SHP77 treated with DMSO at 0.1 percent for 48 hours (cell line): ENCODE measurements at regions not wholly inside any gene's neighbourhood (a gene's known extent, or its start where the extent isn't known, plus 50 kb on each side); places are given as distances from the start of the nearest gene placed in this dataset.

Experiments used
- DNase-seq: peaks from one replicate; lab custom pipeline; 2025; lab: John Stamatoyannopoulos, UW

DNA sequence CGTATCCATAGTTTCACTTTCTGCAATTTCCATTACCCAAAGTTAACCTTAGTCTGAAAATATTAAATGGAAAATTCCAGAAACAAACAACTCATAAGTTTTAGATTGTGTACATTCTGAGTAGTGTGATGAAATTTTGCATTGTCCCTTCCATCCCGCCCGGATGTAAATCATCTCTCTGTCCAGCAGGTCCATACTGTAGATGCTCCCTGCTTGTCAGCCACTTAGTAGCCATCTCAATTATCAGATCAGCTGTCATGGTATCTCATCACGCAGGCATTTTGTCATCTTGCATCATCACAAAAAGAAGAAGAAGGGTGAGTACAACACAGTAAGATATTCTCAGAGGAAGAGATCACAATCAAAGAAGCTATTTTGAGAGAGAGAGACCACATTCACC, 185.0 kb upstream of the STK17B start:
- DNase-seq, result no peak

DNA sequence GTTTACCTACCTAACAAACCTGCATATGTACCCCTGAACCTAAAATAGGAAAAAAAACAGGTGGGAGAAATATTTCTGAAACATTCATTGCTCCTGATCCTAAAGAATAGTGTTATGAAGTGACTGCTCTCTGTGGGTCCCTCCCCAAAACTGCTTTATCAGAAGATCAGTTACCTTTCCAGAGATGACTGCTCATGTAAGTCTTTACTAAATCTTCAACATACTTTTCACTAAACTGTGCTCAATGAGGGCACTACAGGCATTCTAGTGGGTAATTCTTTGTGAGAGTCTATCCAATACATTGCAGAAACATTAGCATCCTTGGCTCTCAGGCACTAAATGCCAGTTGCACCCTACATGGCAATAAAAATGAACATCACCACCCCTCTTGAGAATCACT, 189.3 kb upstream of the STK17B start:
- no peak for DNase-seq

GRCh38 chr2:196361606-196362326, 190.4 kb upstream of the STK17B start:
- DNase-seq, result no peak

- DNase-seq, result no peak
Measured at GRCh38 chr2:196362973-196363549, 191.7 kb upstream of the STK17B start.

DNA sequence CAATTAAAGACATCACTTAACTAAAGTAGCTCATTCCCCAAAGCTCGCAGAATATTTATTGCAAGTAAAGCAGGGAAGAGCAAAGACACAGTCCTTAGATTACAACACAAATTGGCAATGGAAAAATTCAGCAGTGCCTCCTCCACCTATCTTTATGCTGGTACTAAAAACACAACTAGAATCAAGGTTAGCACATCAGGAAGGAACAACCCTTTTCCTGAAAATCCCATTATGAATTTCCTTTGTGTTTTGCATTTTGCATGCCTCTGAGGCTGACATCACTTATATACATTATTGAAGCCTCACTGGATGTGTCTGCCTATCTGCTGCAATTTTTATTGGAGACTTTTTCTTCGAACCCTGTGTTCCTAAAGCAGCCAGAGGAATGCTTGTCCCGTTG, 193.8 kb upstream of the STK17B start:
- no peak for DNase-seq

DNA sequence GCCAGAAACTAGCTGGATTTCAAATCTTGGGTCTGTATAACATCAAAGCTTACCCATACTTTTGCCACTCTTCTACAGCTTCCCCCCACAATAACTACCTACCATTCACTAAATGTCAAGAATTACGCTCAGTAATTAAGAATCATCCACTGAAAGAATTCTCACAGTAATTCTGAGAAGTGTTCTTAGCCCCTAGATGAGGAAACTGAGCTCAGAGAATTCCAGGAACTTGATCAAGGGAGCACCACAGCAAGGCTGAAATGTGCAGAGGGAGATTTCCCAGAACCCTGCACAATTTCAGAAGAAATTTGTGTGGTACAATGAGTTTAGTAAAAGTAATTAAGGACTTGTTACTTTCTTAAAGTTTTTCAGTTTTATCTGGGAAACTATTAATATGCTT, 194.5 kb upstream of the STK17B start:
- no peak for DNase-seq

- no peak for DNase-seq
Measured at GRCh38 chr2:196367633-196368032, 196.3 kb upstream of the STK17B start.

- no peak for DNase-seq
Measured at GRCh38 chr2:196368546-196369225, 197.3 kb upstream of the STK17B start.

DNA sequence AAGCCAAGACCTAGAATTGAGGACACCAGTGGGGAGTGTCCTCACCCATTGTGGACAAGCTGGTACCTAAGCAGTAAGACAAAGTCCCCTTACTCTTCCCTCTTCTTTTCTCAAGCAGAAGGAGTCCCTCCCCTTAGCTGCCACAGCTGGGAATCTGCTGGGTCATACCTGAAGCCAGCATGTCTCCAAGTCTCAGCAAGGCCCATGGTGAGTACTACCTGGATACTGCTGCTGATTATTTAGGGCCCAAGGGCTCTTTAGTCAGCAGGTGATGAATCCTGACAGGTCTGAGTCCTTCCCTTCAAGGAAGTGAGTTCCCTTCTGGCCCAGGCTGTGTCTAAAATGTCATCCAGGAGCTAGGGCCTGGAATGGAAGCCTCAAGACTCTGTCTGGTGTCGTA, 198.6 kb upstream of the STK17B start:
- no peak for DNase-seq

GRCh38 chr2:196370381-196370780, 199.0 kb upstream of the STK17B start:
- DNase-seq, result no peak

DNA sequence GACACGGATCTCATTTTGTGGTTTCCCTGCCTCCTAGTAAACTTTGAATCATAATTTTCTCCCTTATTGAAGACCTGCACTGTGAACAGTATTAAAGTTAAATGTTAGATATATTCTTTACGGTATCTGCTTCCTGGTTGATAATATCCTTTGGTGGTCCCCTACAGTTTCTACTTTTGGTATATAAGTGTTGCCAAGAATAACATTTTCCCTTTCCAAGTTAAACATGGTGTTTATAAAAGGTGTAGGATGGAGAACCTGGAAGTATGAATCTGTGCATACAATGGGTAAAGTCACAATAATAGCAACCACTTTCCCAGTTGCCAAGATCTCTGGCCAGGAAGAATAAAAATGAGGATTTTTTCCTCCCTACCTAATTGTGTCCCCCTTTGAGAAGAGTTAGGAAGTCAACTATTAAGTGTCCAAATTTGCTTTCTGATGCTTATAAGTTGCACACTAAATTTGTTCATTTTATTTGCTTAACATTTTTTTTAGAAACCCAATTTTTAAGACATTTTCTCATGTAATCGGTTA, 201.0 kb upstream of the STK17B start:
- DNase-seq, result no peak

DNA sequence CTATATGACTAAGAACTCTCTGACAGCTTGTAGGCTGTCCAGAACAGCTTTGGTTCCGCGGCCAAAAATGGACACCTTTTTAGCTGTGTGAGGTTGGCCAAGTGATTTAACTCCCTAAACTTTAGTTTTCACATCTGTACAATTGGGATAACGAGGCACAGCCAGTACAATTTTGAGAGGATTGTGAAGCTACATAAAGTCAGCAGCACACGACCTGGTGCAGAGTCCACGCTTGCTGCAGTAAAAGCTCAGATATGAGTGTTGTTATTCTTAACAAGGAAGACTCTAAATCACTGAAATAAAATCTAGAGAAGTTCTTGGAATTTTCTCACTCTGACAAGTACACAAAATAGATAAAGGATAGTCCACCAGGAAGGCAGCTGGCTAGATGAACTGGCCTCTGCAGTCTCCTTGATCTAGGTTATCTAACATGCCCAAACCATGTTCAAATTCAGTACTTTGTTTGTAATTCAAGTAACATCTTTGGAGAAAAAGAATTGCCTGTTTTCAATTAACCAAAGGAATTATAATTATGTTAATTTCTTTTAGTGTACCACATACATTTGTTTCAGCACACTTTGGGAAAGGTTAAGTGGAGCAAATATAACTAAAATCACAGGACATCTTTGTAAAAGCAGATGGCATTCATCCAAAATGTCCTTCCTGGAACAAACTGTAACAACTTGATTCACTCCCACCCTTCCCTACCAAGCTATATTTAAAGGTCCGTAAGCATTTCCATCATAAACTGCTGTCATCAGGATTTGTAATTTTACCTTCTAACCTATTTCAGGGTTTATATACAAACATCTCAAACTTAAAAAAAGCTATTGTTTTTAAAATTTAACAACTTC, 201.7 kb upstream of the STK17B start:
- no peak for DNase-seq

DNA sequence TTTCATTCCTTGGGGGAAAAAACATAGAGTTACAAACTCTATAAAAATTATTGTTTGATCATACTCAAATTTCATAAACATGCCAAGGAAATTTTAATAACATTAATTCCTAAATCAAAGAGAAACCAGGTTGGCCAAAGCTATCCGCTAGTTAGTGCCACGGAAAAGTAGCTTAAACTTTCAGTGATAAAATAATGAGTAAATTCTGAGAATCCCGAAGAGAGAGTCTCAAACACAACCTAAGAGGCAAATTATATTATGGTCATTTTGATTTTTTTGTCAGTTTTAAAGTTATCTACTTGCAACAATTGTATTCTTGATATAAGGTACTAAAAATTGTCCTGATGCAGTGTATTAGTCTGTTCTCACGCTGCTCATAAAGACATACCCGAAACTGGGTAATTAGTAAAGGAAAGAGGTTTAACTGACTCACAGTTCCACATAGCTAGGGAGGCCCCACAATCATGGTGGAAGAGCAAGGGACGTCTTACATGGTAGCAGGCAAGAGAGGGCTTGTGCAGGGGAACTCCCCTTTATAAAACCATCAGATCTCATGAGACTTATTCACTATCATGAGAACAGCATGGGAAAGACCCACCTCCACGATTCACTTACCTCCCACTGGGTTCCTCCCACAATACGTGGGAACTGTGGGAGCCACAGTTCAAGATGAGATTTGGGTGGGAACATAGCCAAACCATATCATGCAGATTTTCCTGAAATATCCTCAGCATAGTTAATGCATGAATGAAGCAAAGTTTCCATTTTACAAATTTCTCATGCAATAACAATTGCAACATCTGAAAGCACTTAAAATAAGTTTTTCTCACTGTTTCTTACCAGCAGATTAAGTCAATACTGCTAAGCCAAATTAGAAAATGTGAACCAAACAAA, 205.9 kb upstream of the STK17B start:
- no peak for DNase-seq

GRCh38 chr2:196379600-196379999, 208.2 kb upstream of the STK17B start:
- DNase-seq, result no peak

DNA sequence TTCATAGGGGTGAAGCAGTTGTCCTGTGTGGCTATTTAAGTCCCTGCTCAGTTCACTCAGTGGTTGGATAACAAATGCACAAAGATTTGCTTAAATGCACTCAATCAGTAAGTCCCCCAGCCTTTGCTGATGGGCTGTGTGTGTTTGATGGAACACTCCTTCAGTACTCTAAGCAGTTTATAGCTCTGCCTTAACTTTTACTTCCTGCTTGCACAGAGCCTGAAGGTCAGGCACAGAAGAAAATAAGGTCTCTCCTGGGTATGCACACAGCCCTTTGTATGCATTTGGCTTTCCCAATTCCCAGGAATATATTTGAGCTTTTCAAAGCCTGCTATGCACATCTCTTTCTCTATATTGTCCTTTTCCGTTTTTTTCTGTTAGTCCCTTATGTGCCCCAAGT, 208.7 kb upstream of the STK17B start:
- no peak for DNase-seq

GRCh38 chr2:196380575-196380974, 209.2 kb upstream of the STK17B start:
- DNase-seq, result no peak

DNA sequence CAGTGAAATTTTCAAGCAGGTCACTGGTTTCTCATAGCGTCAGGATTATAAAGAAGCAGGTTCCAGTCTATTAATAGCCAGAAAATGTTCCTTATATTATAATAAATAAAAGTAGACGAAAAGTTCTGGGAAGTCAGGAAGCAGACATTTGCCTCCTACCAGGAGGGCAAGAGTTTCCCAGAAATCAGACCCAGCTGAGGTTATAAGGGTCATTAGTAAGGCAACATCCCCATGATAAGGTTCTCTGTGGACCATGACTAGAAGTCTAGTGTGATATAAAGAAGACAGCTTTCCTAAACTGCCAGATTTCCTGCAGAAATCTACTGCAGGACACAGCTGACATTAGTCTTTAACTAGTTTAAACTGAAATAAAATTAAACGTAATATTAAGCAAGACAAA, 210.1 kb upstream of the STK17B start:
- DNase-seq, result no peak

DNA sequence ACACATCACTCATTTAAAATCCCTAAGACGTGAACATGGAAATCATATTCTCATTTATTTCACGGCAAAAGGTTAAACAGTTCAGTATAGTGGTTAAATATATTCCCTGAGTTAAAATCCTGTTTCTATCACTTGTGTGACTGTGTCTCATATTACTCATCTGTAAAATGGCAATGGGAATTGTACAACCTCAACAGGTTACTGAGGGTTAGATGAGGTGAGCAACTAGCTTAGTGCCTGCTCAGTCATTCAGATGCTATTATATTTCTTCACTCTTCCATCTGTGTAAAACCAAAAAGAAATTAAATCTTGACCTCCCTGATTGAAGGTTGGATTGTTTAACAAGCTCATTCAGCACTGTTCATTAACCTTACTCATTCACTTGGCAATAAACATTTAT, 212.4 kb upstream of the STK17B start:
- no peak for DNase-seq

GRCh38 chr2:196384729-196385128, 213.4 kb upstream of the STK17B start:
- no peak for DNase-seq

DNA sequence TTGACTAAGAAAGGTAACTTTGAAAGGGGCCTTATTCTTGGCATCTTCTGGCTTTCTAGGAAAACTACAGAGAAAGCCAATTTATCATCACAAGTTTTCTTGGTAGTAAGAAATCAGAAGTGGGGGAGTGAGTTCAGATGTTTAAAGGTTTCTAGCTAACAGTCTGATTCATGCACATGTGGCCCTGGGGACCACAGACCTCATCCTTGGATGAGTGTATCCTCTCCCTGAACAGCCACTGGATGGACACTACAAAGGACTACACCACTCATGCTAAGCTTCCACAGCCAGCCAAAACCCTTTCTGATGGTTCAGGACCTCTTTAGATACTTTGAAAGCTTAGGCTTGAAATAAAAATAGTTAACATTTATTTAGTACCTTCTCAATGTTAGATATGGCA, 218.3 kb upstream of the STK17B start:
- no peak for DNase-seq
